Erythroblast (primary cell): ENCODE measurements at regions not wholly inside any gene's neighbourhood (a gene's known extent, or its start where the extent isn't known, plus 50 kb on each side); places are given as distances from the start of the nearest gene placed in this dataset.
A peak's percentile ranks its signal among the peaks of the same experiment; 100 is the strongest.

ENCODE experiments used
- DNase-seq, 2 experiments: peaks; one replicate each; lab custom pipeline; 2025; lab: John Stamatoyannopoulos, UW
- GATA1 ChIP-seq: IDR thresholded peaks from 2 replicates; pipeline ENCODE4 v1.6.1; 2011; ENCODE audit warnings: low read depth, mild to moderate bottlenecking, control low read depth, low read length, moderate library complexity
- POLR2A ChIP-seq: IDR thresholded peaks from 2 replicates; pipeline ENCODE4 v1.6.1; 2011; ENCODE audit warnings: mild to moderate bottlenecking, low read length

- no peak for DNase-seq
- TF ChIP-seq GATA1 (no peak), POLR2A (no peak)
These were observed 147.7 kb downstream of the BARX1 start for GRCh38 chr9:93807166-93808074.

- no peak for TF ChIP-seq GATA1
- no peak for TF ChIP-seq POLR2A
- DNase-seq = no peak
These were observed 153.4 kb downstream of the BARX1 start for GRCh38 chr9:93801581-93802284.

- no peak for DNase-seq
- TF ChIP-seq POLR2A = no peak
- TF ChIP-seq GATA1 = no peak
These were observed 154.0 kb downstream of the BARX1 start for GRCh38 chr9:93801120-93801519.

GRCh38 chr9:93792358-93792757 lies 162.8 kb downstream of the BARX1 start:
- no peak for DNase-seq
- TF ChIP-seq GATA1 = no peak
- no peak for TF ChIP-seq POLR2A

GRCh38 chr9:93786204-93786603 lies 169.0 kb downstream of the BARX1 start:
- DNase-seq = no peak
- TF ChIP-seq POLR2A (no peak), GATA1 (no peak)

GRCh38 chr9:93776873-93777272 lies 178.3 kb downstream of the BARX1 start:
- DNase-seq = no peak
- TF ChIP-seq GATA1 (no peak), POLR2A (no peak)

GRCh38 chr9:93776256-93776655 lies 178.9 kb downstream of the BARX1 start:
- TF ChIP-seq POLR2A (no peak), GATA1 (no peak)
- no peak for DNase-seq

- DNase-seq = no peak
- TF ChIP-seq POLR2A = no peak
- TF ChIP-seq GATA1 = no peak
These were observed 180.6 kb downstream of the BARX1 start for GRCh38 chr9:93774331-93775102.

GRCh38 chr9:93771276-93771675 lies 183.9 kb downstream of the BARX1 start:
- TF ChIP-seq POLR2A (no peak), GATA1 (no peak)
- DNase-seq = no peak

GRCh38 chr9:93761822-93762221 lies 185.4 kb downstream of the PHF2 start:
- no peak for TF ChIP-seq POLR2A
- no peak for DNase-seq

GRCh38 chr9:93750045-93750444 lies 173.7 kb downstream of the PHF2 start:
- no peak for DNase-seq
- no peak for TF ChIP-seq POLR2A
- no peak for TF ChIP-seq GATA1

- DNase-seq = peak; percentile 2 to 4
These were observed 172.4 kb downstream of the PHF2 start for GRCh38 chr9:93748827-93749226.

GRCh38 chr9:93731963-93732362 lies 155.6 kb downstream of the PHF2 start:
- DNase-seq = no peak
- TF ChIP-seq POLR2A (no peak), GATA1 (no peak)

- DNase-seq = no peak
- TF ChIP-seq GATA1 (no peak), POLR2A (no peak)
These were observed 154.3 kb downstream of the PHF2 start for GRCh38 chr9:93730648-93731047.
